DMS 273 (cell line): ENCODE measurements at regions not wholly inside any gene's neighbourhood (a gene's known extent, or its start where the extent isn't known, plus 50 kb on each side); places are given as distances from the start of the nearest gene placed in this dataset.

Source experiments
- DNase-seq: peaks from one replicate; lab custom pipeline; 2025; ENCODE audit not compliant: unreplicated experiment; lab: John Stamatoyannopoulos, UW

- no peak for DNase-seq
Observed at GRCh38 chr5:143730112-143730801, 81.7 kb upstream of the HMHB1 start.

GRCh38 chr5:143729334-143729946, 82.5 kb upstream of the HMHB1 start:
- no peak for DNase-seq

DNA sequence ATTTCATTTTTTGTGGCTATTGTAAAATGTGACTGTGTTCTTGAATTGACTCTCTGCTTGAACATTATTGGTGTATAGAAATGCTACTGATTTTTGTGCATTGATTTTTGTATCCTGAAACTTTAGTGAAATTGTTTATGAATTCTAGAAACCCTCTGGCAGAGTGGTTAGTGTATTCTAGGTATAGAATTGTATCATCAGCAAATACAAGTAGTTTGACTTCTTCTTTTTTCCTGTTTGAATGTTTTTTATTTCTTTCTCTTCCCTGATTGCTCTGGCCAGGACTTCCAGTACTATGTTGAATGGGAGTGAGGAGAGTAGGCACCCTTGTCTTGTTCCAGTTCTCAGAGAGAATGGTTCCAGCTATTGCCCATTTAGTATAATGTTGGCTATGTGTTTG, 88.8 kb upstream of the HMHB1 start:
- no peak for DNase-seq

GRCh38 chr5:143721925-143722324, 90.0 kb upstream of the HMHB1 start:
- DNase-seq: no peak

DNA sequence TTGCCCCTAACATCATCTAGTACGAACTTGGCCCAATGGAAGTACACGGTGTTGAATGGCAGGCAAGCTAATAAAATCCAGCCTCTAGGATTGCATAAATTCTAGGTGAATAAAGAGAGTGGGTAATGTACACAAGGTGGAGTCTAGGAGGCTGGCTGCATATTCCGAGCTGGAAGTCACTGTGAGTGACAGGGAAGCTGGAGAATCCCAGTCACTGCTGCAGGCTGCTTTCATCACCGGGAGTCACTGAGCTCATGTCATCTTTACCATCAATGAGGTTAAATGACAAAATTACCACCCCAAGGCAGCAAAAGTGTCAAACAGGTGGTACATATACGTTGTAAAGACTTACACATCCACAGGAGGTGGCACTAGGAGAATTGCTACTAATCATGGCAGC, 91.3 kb upstream of the HMHB1 start:
- DNase-seq: no peak

DNA sequence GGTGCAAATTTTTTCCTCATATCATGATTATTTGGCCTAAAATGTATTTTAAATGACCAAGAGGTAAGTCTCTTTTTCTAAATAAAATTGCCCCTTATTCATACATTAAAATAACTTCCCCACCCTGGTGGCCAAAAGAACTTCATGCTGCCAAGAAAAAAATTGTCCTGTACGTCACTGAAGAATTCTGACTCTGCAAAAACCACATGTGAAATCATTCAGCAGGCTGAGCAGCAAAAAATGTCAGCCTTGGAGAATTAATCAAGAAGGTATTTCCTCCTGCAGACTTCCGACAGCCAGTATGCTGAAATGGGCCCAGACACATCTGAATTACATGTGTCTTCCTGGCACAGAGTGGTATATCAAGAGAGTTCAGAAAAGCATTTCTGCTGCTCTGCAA, 94.6 kb upstream of the HMHB1 start:
- no peak for DNase-seq

DNA sequence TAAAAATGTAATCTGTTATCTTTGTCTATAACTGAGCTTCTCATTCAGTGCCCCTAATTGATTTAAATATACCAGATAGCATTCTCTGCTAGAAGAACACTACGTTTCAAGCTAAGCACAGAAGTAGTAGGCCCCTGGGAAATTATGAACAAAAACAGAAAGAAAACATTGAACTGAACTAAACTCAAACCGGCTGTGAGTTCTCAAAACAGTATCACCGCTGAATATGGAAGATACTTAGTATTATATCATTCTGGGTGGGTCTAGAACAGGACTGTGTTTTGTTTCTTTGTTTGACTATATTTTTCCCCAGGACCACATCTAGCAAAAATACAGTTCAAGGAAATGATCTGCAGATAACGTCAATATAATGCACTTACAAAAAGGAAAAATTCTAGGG, 95.1 kb upstream of the HMHB1 start:
- DNase-seq: no peak

GRCh38 chr5:143715616-143716015, 96.3 kb upstream of the HMHB1 start:
- no peak for DNase-seq

- DNase-seq: no peak
Observed at GRCh38 chr5:143714629-143715028, 97.3 kb upstream of the HMHB1 start.

DNA sequence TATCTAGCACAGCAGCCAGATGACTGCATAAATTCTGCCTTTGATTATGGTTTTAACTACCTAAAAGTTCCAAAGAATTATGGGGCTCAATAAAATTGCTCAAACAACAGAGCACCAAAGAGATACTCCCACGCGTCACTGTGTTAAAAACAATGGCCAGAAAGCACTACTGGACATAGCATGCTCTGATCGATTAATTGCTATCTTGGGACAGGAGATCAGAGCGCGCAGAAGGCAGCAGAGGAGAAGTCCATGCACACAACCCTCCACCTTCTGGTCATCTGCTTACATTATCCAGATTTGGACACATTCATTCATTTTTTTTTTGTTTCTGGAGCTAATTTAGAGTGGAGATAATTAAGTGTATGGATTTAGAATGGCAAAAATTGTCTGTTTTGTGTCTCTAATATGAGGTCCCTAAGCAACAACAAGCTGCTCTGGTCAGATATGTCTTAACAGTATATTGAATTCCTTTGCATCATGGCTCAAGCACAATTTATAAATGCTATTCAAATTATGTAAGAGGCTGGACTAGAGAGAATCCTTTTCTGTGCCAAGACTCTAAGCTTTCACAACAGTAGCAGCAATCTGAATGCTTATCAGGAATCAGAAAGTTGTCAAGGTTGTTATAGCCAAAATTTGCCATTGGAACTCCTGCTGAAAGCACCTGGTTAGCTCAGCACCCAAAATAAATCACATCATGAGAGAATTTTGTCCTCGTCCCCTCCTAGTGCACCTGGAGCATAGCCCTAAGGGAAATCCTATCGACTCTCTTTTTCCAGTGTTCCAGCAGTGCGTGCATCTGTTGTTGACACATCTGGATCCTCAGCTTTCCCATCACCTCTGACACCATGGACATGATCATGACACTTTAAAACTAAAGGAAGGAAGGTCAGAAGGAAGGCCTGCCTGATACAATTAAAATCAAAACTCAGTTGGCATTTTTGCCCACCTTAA, 98.6 kb upstream of the HMHB1 start:
- no peak for DNase-seq

DNA sequence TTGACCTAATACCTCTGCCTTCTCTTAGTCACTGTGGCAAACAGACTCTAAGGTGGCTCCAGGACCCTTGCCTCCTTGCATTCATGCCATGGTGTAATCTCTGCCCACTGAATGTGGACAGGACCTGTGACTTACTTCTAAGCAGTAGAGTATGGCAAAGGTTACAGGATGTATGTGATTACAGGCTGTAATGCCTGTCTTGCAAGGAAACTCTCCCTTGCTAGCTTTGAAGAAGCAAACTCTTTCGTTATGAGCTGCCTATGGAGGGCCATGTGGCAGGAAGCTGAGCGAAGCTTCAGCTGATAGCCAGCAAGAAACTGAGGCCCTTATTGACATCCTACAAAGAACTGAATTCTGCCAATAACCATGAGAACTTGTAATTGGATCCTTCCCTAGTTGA, 103.3 kb upstream of the HMHB1 start:
- no peak for DNase-seq

DNA sequence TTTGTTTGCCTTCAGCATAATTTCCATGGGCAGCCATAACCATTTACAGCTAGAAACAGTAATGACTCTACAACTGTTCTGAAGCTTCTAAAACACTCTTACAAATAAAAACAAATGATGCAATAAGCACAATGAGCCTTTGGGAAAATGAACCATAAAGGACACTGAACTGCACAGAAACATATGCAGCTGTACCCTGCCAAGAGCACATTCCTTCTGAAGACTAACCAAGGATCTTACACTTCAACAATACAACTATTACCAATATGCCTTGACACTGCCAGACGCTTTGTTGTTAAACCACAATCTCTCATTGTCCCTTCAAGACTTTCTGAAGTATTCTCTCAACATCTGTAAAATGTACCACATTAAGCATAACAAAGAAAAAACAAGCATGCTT, 104.2 kb upstream of the HMHB1 start:
- no peak for DNase-seq

DNA sequence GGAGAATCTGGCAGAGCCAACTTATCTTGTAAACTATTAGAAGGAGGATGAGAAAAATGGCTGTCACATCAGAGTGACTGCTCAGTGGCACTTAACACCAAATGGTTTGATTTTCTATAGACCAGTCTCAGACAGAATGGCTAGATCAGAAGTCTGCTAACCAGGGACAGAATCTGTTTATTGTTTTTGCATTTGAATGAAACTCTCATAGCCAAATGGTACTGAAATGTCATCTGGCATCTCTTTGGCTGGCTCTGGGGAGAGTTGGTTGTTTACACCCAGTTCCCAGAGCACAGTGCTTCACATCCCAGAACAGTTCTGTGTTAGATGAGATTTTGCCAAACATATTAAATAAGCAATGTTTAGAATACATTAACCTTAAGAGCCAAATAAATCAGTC, 106.6 kb upstream of the HMHB1 start:
- DNase-seq: no peak

DNA sequence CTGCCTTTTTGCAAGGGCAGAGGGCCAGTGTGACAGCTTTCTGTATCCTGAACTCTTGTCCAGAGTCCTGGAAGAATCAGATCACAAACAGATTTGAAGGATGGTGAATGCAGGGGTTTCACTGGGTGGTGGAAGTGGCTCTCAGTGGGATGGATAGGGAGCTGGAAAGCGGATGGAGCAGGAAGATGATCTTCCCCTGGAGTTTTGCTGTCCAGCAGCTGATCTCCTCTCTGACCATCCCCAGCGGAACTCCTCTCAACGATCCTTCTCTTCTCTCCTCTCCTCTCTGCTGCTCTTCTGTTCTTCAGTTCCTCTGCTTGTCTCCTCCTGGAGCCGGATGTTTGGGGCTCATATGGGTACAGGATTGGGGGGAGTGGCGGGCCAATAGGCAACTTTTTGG, 108.3 kb upstream of the HMHB1 start:
- DNase-seq: no peak

DNA sequence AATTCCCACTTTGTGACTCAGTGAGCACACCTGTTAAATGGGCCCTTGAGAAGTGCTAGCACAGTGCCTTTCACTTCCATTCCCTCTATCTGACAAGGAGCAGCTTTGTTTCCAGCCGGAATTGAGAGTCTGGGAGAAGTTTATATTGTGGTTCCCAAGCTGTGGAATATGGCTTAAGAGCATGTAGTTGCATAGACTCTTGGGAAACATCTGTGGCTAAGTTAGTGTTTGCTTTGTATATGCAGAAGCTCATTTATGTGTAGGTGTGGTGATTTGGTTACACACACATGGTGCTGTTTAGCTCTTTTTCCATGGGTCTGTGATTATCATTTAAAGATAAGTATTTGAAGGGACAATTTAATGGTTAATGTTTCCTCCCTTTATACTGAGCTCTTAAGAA, 110.5 kb upstream of the HMHB1 start:
- DNase-seq: no peak

DNA sequence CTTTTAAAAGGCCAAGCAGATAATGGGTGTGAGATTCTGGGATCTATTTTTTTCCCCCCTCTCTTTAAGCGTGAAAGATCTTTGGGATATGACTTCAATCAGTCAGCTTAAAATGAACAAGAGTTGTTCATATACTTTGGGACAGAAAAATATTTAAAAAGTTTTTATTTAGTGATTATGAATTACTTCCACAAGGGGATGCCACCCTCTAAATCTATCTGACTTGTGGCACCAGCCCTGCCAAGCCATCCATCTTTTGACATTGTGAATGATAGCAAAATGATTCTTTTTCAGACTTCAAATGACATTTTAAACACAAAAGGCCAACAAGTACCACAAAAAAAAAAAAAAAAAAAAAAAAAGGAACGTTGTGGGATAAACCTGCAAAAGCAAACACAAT, 111.0 kb upstream of the HMHB1 start:
- DNase-seq: no peak

- no peak for DNase-seq
Observed at GRCh38 chr5:143699121-143699520, 112.8 kb upstream of the HMHB1 start.

DNA sequence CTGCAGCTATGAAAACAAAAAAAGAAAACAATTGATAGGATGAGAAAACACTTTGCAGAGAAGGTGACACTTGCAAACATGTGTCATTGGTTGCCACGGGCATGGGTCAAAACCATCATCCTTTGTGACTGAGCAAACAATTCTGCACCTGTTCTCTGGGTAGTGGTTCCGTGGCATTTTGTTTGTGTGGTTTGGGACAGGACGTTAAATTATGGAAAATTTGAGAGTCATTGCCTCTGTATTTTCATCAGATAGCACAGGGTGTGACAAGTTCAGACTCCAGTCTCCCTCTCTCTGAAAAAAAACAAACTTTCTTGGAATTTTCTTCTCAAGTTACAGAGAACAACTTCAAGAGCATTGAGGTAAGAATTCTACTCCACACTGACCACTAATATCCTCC, 113.4 kb upstream of the HMHB1 start:
- DNase-seq: no peak

DNA sequence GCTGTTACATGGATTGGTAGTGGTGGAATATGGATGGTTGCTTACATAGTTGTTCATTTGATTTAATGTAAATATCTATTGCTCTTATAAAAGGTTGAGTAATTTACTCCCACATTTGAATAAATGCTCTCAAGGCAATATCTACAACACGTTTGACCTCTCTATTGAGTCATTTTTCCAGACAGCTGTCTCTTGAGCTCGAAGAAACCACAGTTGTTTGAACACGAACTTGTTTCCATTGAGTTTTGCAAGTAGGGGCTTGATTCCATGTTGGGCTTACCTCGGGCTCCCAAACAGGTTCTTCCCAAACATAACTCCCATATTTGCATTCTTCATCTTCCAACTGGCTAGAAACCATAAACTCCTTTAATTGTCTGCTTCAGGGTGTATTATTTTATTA, 115.0 kb upstream of the HMHB1 start:
- no peak for DNase-seq

- DNase-seq: no peak
Observed at GRCh38 chr5:143695941-143696340, 116.0 kb upstream of the HMHB1 start.

GRCh38 chr5:143695244-143695864, 116.6 kb upstream of the HMHB1 start:
- no peak for DNase-seq

DNA sequence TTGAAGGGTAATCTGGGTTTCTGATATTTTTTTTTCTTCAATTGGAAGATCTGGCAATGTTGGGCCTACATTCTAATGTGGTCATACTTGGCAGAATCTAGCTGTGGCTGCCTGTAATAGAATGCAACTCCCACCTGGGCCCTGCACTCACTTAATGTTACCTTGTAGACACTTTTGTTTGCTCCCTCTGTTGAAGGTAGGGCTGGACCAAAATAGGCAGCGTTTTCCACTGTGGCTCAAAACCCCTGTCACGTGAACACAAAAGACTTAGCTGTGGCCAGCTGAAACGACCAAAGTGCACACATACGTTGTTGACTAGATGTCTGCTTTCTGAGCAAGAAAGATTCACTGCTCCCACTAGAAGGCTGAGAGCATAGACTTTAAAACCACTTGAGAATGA, 117.6 kb upstream of the HMHB1 start:
- DNase-seq: no peak
